Astrocyte (in vitro differentiated cells and primary cell): ENCODE measurements at regions not wholly inside any gene's neighbourhood (a gene's known extent, or its start where the extent isn't known, plus 50 kb on each side); places are given as distances from the start of the nearest gene placed in this dataset.

Experiments
- CTCF ChIP-seq: IDR thresholded peaks from 2 replicates; pipeline ENCODE4 v1.5.1; 2011; ENCODE audit warnings: low read depth, mild to moderate bottlenecking, inconsistent platforms, low read length, moderate library complexity; ENCODE audit not compliant: insufficient read depth
- EZH2 ChIP-seq: IDR thresholded peaks from 2 replicates; pipeline ENCODE4 v1.6.1; 2012; ENCODE audit warnings: mild to moderate bottlenecking, low read length, inconsistent platforms; ENCODE audit not compliant: insufficient read depth

GRCh38 chr6:26258212-26258977, 106.6 kb upstream of the BTN3A2 start:
- TF ChIP-seq CTCF (peak; percentile 13), EZH2 (no peak)
